NCI-H748 (cell line): ENCODE measurements at regions not wholly inside any gene's neighbourhood (a gene's known extent, or its start where the extent isn't known, plus 50 kb on each side); places are given as distances from the start of the nearest gene placed in this dataset.
"Not testable (repeated sequence)": the region's sequence is repeated elsewhere in the genome, so short reads cannot be mapped to it uniquely, and the experiment has no call there.

Experiments used
- DNase-seq: peaks from one replicate; lab custom pipeline; 2025; ENCODE audit not compliant: unreplicated experiment; lab: John Stamatoyannopoulos, UW

DNA sequence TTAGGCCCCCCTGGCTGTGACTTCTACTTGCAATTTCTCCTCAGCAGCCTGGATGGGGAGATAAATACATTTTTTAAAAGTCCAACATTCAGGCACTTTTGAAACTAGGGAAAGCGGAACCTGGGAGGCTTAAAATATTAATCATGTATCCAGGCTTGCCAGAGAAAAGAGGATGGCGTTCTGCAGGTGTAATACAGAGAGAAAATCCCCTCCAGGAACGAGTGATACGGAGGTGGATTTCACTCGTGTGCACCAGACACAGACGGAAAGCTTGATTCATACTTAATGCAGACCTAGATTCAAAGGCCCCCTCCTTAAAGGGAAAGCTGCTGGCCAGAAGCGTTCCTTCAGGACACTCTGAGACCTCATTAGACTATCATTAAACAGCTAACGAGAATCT, 354.0 kb upstream of the BOD1L1 start:
- DNase-seq = no peak

DNA sequence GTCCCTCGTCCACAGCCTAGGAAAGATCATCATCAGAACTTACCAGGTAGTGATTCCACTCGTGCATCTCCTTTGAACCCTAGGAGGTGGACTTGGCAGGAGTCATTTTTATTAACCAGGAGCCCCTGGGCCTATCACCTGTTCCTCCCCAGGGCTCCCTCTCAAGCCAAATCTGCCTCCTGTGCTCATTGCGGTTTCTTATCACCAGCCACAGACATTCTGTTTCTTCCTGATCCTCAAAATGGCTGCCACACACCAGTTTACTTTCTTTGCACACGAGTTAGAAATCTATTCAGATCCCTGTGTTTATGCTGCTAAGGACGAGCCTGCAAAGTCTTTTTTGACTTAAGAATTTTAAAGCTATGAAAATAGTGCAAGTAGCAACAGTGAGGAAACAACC, 354.5 kb upstream of the BOD1L1 start:
- DNase-seq = no peak

DNA sequence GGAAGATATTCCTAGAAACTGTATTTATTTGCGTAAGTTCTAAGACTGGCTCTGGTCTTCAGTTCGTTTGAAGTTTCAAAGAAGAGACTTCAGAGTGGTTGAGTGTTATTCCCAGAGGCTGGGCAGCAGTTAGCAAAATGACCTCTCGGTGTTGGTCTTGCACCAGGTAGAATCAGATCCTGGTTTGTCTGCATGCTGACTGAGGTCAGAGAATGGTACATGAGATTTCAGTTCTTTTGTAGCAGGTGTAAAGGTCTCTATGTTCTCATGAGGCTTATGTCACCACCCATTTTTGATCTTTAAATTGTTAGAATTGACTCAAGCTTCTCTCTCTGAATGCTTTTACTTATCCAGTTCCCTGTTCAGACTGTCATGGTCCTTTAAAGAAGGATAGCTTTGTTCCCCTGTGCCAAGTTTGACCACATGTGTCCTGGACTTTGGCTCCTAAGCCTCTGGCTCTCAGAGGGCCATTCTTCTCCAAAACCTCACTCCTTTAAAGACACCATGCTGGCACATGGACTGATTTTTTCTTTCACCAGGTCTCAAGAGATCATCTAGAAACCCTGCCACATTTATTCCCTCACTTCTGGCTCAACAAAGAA, 355.8 kb upstream of the BOD1L1 start:
- DNase-seq = no peak

DNA sequence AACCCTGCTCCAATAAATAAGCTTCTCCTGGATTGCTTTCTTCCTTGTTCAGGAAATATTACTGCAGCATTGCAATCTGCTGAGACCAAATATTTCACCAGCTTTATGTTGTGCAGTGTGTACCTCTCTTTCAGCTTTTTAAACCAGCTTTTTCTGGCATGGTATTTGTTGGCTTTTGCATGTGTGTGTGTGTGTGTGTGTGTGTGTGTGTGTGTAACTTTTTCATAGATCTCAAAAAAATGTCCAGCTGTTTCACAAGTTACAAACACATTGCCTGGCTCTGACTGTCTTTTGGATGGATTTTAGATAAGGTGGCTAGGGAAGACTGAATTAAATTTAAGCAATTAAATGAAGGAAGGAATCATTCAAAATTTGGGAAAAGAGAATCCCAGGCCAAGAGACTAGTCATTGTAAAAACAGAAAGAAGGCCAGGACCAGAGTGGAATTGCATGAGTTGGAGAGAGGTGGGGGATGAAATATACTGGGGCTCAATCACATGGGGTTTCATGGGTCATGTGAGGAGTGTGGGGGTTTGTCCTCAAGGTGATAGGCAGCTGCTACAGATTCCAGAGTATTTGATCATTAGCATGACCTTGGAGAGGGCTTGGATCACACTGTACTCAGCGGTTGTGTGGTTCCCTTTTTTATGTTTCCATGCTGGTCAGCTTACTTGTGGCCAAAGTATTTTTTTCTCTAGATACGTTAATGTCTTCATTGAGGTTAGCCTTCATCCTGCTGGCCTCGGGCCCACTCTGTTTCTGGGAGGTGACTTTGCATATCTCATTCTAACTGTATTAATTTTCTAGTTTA, 357.7 kb upstream of the BOD1L1 start:
- no peak for DNase-seq

DNA sequence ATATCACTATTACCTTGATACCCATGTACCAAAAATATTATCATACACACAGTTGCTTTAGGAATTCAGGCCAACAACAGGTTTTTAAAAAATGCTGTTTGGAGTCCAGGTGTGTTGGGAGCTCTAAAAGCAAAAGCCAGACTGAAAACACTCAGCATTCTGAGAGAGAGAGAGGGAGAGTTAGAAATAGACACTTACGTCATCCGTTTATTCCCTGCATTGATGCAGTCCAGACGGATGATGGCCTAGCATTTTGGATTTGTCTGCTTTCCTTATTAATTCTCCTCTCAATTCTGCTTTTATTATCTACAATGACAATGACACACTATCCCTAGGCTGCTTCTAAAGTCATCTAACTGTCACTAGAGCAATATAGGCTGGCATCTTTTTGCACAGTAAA, 358.3 kb upstream of the BOD1L1 start:
- no peak for DNase-seq

DNA sequence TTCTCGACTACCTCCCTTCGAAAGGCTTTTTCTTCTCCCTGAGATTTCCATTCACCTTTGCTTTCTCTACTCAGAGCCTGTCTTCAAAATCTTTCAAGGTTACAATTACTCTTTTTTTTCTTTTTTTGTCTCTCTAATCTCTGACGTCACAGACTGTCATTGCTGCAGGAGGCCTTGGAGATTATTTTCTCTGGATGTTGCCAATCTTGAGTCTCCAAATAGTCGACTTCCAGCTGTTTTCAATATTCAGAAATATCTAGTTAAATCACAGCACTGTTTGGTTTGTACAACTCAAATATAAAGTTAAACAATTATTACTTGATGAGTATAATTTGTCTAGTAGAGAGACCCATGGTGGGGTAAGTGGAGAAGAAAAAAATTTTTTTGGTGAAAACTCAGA, 359.0 kb upstream of the BOD1L1 start:
- no peak for DNase-seq

DNA sequence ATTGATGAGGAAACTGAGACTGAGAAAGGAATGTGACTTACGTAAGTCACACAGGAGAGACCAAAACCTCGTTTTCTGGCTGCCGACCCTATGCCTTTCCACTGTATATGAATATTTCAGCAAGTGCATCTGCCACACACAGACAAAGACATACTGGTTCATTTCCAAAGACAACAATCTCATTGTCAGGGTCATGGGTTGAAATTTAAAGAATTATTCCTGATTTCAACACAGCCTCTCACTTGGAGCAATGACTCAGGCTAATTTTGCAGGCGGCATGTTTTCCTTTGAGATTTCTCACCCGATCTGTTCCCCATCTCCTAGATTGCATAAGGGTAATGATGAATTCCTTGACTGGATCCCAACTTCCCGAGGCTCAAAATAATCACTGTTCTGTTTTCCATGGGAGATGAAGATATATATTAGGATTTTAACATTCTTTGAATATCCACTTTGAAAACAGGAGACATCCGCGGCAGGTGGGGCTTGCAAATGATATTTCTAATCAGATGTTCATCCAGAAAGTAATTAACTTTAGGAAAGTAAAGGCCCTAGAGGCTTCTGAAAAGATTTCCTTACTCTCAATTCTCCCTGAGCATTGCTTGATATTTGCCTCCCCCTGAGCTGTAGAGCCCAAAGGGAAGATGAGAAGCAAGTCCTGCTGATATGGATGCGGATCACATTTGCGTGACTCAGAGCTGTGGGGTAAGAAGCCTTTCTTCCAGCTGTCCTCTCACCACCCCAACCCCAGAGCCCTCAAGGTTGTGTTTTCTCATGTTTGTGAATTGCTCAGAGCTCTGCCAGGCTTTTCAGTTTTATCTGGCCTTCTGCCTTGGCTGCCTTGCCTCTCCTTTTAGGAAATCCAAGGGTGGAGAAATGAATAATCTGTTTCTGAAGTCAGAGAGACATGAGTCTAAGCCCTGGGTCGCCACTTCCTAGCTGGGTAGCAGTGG, 361.1 kb upstream of the BOD1L1 start:
- DNase-seq = no peak

DNA sequence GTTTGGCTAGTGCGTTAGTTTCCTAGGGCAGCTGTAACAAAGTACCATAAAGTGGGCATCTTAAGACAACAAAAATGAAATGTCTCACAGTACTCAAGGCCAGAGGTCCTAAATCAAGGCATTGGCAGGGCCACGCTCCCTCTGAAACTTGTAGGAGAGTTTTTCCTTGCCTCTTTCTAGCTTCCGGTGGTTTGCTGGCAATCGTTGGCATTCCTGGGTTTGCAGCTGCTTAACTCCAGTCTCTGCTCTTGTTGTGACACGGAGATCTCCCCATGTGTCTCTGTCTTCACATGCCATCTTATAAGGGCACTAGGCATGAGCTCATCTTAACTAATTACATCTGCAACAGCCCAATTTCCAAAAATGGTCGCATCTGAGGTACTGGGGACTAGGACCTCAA, 362.0 kb upstream of the BOD1L1 start:
- DNase-seq = no peak

DNA sequence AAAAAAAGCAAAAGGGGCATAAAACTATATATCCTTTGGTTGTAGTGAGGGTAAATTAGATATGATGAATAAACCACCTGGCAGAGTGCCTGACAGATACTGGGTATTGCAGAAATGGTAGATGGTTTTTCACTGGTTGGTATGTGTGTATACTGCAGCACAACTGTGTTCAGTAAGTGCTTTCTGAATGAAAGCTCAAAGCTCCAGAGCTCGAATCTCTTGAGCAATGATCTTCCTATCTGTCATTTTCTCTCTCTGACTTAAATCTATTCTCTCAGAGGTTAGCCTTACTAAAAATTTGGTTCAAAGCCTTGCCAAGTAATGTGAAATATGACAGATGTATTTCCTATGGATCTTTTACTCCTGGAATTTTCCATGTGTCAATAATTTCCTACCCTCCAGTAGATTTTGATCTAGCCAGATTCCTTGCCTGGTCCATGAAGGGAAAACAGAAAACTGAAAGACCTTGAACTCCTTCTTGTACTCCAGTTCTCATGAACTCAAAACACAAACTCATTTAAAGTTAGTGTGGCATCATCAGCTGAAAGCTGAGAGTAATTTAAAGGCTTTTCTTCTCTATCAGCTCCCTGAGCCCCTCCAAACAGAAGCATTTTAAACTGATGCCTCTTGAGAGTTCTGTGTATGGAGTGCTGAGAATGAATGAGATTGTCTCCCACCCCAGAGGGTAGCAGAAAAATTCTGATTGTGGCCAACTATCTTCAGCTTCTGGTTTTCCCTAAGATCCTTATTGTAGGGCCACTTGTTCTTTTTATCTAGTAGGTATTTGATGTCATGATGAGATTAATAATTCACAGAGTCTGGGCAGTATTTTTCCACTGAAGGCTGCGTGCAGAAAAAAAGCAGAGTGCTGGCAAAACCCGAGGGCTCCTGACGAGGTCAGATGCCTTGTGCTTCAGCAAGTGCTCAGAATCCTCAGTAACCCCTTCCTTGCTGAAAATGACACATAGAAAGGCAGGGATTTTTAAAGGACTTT, 363.4 kb upstream of the BOD1L1 start:
- no peak for DNase-seq

DNA sequence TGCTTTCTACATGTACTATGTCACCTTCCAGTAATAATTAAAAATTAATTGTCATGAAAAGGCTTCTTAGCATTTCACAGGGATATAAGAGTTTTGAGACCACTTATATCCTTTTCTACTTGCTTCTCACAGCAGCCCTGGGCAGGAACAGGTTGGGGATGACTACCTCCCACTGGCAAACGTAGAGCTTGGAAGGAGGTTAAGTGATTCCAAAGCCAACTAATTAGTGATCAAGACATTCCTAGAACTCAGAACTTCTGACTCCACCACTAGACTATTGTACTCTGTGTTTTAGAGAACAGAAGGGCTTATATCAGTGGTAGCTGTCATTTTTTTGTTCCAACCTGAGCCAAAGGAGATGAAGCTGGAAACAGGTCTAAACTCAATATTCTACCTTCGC, 364.5 kb upstream of the BOD1L1 start:
- no peak for DNase-seq

DNA sequence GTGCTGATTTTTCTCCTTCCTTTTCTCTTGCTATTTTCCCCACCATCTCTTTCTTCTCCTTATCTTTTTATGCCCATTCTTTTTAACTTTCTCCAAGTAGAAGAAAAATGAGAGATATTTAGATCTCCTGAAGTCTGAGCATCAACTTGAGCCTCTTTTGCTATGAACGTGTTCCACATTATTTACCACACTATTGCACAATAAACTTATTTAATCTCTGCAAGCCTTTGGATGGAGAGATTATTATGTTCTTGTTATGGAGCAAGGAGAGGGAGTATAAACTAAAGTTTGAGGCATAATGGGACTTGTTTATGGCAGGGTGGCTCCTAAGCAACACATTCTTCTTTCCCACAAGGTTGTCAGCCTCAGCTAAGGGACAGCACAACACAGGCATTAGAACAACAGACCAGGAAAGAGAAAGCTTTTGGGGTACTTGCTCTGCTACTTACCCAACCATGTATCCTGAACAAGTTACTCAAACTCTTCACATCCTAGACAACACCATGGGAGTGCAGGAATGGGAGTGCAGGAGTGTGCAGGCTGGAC, 365.5 kb upstream of the BOD1L1 start:
- no peak for DNase-seq

DNA sequence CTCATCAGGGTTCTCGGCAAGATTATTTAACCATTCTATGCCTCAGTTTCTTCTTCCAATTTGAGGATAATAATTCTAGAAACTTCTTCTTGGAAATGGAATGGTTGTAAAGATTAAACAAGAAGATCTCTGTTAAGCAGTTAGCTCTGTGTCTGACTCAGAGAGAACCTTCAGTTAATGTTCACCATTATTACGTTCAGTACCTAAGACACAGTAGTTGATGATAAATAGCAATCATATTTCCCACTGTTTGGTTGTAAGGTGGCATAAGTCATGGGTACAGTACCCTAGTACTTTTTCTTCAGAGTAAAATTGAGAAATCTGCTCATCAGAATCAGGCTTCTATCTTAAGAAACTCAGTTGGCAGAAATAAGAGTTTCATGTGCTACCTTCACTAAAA, 366.5 kb upstream of the BOD1L1 start:
- DNase-seq = no peak

DNA sequence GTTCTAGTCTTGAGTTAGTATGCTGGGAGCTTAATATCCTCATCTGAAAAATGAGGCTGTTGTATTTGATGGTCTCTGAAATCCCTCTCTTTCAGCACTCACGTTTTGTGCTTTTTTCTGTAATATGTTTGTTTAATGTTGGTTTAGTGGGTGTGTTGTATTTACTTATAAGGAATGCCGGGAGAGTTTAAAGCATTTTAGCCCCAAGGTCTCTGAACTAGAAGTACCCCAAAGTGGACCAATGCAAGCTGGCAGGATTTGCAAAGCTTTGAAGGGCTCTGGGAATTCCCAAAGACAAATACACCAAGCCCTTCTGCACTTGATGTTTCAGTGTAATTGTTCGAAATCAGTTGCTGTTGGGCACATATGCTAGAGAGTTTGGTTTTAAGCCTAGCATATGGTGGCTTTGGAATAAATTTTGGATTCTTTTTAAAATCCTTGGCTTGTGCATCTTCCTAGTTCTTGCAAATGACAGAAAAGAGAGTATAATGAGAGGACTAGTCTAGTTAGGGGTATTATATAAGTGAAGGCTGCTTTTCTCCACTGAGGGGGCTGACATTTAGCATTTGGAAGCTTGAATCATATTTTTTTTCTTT, 371.4 kb upstream of the BOD1L1 start:
- DNase-seq = peak; percentile 48

DNA sequence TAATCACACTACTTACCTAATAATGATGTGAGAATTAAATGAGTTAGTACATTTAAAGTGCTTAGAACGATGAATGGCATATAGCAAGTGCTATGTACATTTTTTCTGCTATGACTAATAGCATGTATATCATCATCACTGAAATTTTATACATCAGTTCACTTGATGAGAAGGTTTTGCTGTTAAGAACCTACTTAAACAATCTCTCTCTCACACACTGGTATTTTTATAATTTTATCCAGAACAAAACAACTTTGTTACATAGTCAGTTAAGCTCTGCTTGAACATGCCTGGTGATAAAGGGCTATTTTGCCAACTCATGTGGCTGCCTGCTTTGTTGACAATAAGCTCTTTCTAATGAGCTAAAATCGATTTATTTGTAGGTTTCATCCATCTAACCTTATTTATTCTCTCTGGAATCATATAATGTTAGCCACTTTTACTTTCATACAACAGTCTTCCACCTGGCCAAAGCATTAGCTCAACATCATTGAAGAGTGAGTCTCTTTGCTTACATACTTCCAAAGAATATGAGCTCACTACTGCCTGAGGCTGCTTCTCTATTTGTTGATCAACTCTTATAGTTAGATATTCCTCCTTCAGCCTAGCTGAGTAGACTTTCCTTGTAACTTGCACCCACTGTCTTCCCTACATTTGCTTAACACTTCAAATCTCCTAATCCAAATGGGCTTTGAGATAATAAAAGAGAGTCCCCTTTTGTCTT, 372.7 kb upstream of the BOD1L1 start:
- no peak for DNase-seq

DNA sequence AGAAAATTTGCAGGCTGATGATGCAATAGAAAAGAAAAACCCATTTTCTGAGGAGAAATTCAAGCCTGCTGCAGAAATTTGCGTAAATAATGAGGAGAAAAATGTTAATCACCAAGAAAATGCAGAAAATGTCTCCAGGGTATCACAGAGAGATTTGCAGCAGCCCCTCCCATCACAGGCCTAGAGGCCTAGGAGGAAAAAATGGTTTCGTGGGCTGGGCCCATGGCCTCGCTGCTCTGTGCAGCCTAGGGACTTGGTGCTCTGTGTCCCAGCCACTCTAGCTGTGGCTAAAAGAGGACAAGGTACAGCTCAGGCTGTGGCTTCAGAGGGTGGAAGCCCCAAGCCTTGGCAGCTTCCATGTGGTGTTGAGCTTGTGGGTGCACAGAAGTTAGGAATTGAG, 374.8 kb upstream of the BOD1L1 start:
- DNase-seq = not testable (repeated sequence)

DNA sequence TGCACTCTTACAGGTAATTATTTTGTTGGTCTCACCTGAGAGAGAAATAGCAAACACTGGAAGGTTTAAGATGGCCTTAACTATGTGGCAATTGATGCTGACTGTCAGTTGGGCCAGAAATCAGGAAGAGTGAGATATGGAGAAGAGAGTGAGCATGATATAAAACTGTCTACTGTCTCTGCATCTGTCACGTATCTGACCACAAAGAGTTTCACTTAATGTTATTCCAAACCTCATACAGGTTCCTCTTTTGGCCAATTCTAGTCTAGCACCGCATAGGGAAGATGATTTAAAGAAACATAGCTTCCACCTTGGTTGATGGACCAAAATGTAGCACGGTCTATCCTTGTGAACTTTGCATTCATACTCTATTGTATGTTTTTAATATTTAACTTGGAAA, 381.0 kb upstream of the BOD1L1 start:
- no peak for DNase-seq

DNA sequence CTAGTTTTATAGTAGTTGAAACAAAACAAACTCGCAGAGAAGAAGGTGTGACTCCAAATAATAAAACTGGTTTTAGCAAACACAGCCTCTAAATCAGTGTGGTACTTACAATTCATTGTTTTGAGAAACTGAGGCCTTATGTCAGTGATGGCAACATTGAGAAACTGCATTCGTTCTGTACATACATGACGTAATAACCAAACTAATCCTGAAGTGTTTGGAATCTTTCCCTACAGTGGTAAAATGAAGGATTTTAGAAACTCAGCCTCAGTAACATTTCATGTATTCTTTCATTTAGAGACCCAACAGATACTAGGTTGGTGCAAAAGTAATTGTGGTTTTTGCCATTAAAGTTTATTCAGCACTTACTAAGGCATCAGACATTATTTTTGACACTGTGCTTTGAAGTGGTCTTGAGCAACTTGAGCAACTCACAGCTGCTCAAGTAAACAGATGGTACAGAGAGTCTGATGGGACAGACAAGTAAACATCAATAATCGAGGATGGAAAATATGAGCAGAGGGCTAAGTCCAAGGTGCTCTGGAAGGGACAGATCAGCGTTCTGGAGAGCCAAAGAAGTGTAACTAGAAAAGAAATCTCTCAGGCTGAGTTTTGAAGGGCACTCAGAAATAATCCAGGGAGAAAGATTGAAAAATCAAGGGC, 390.8 kb upstream of the BOD1L1 start:
- DNase-seq = no peak

DNA sequence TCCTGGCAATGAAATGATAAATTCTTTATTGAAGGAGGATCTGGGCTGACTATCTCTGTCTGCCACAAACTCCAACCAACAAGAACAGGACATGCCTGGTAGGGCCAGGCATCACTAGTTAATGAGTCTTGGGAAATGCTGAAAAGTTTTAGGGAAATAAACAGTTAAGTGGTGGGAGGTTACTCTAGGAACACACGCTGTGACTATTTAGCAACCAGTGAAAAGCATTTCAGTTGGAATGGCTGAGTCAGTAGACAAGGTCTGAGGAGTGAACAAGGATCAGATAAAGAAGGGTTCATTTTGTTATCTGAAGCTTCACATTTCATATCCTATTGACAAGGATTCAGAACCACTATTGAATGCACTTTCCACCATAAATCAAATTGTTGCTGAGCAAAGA, 394.9 kb upstream of the BOD1L1 start:
- DNase-seq = no peak

DNA sequence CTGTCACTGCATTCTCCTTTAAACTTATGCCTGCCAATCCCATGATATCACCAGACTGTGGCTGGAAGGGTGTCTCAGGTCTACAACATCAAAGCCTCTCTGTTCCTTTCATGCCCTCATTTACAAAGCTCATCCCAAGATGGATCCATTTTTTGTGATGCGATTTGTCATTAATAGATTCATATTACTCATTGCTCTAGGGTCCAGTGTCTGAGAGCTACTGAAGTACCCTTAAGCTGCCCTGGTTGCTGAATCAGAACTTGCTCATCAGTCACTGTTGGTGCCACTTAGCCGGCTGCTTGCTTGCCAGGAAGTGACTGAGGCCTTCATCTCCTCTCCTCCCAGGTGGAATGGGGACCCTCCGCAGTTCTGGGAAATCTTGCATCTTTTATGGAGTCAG, 395.5 kb upstream of the BOD1L1 start:
- no peak for DNase-seq
